HepG2 (cell line): ENCODE measurements at regions not wholly inside any gene's neighbourhood (a gene's known extent, or its start where the extent isn't known, plus 50 kb on each side); places are given as distances from the start of the nearest gene placed in this dataset.

Source experiments
- ATAC-seq: fragments of 200-7000 bp; cut with Tn5 transposase; 3 replicates; pipeline ENCODE4 v1.9.1; 2020; ENCODE audit warnings: mild to moderate bottlenecking, moderate library complexity
- BruUV-seq: library from RNA; stranded (reverse); fragments of 400-500 nt; replicated peaks from 2 replicates; lab custom pipeline; 2021; lab: Mats Ljungman, UMichigan
- CTCF ChIA-PET: fragments of 300-600 bp; formaldehyde crosslinking; extraction: SDS; loops from one replicate; lab custom pipeline; 2021; ENCODE audit warnings: low total read pairs, inconsistent platforms, low intra/inter-chr PET ratio; lab: Yijun Ruan, JAX
- POLR2A ChIA-PET: fragments of 350-600 bp; sonication (Branson Sonifier 250); formaldehyde crosslinking; loops from one replicate; lab custom pipeline; 2020; ENCODE audit warnings: antibody characterized with exemption, inconsistent platforms; lab: Yijun Ruan, JAX
- DNase-seq: peaks from one replicate; pipeline ENCODE4 v3.0.0-alpha.2; 2015; ENCODE audit warnings: low spot score
- FAIRE-seq: peaks from 3 replicates; lab custom pipeline; 2011; peaks lifted over from hg19 to GRCh38; lab: Jason Lieb, UNC
- H2AFZ ChIP-seq: one replicate; pipeline ENCODE4 v1.6.1; 2011; ENCODE audit warnings: low read length, inconsistent platforms
- H3K27ac ChIP-seq: fragments of 300-600 bp; 3 replicates; pipeline ENCODE4 v1.8.0; 2011; ENCODE audit warnings: mixed run types, mild to moderate bottlenecking, mixed read lengths, low read length, inconsistent platforms; ENCODE audit not compliant: insufficient read depth; ENCODE audit errors: extremely low read length
- H3K27me3 ChIP-seq, 2 experiments: fragments of 200-600 bp in 1 of 2; 2 replicates in 1 of 2; 3 replicates in 1 of 2; pipeline versions ENCODE4 v1.6.0 to v1.8.0; 2011; ENCODE audit warnings: low read length in 2 of 2, mild to moderate bottlenecking in 2 of 2, moderate library complexity in 2 of 2, inconsistent platforms in 1 of 2; ENCODE audit not compliant: insufficient read depth in 2 of 2, control insufficient read depth in 1 of 2
- H3K36me3 ChIP-seq, 2 experiments: fragments of 200-600 bp in 1 of 2; replicated peaks in 1 of 2; 2 replicates in 1 of 2; 3 replicates in 1 of 2; pipeline versions ENCODE4 v1.5.1 to v1.8.0; 2011; ENCODE audit warnings: low read length in 2 of 2, inconsistent platforms in 1 of 2; ENCODE audit not compliant: insufficient read depth in 2 of 2, control insufficient read depth in 1 of 2
- H3K4me1 ChIP-seq: 2 replicates; pipeline ENCODE4 v1.5.1; 2012; ENCODE audit warnings: low read length, inconsistent platforms; ENCODE audit not compliant: insufficient read depth
- H3K4me2 ChIP-seq: 2 replicates; pipeline ENCODE4 v1.6.0; 2011; ENCODE audit warnings: low read depth, low read length, inconsistent platforms
- H3K4me3 ChIP-seq, 3 experiments: fragments of 200-600 bp in 1 of 3; sonication (generic), shearing (Covaris generic) in 1 of 3; replicated peaks in 1 of 3; 2 replicates each; pipeline ENCODE4 v1.5.1; 2011 to 2016; ENCODE audit warnings: low read length in 3 of 3, inconsistent platforms in 2 of 3, low read depth in 2 of 3, mild to moderate bottlenecking in 2 of 3, control low read depth in 1 of 3, mixed read lengths in 1 of 3; ENCODE audit not compliant: insufficient read depth in 1 of 3
- H3K79me2 ChIP-seq: one replicate; pipeline ENCODE4 v1.6.1; 2011; ENCODE audit warnings: low read length, inconsistent platforms; ENCODE audit not compliant: insufficient read depth
- H3K9ac ChIP-seq: 2 replicates; pipeline ENCODE4 v1.6.0; 2011; ENCODE audit warnings: mild to moderate bottlenecking, low read depth, low read length, inconsistent platforms; ENCODE audit not compliant: insufficient read depth
- H3K9me3 ChIP-seq: 2 replicates; pipeline ENCODE4 v1.5.1; 2012; ENCODE audit warnings: mild to moderate bottlenecking, low read length
- H4K20me1 ChIP-seq: 2 replicates; pipeline ENCODE4 v1.6.0; 2011; ENCODE audit warnings: inconsistent platforms, mild to moderate bottlenecking, low read length, moderate library complexity; ENCODE audit not compliant: insufficient read depth
- BCLAF1 ChIP-seq: fragments of 450-650 bp; IDR thresholded peaks from 2 replicates; pipeline ENCODE4 v1.6.1; 2017; ENCODE audit warnings: mild to moderate bottlenecking
- CCDC6 ChIP-seq: sonication (generic); formaldehyde crosslinking; IDR thresholded peaks from 2 replicates; pipeline ENCODE4 v1.8.1; 2022; ENCODE audit warnings: mild to moderate bottlenecking, missing genetic modification reagents, moderate library complexity
- CEBPZ ChIP-seq: IDR thresholded peaks from 2 replicates; pipeline ENCODE4 v1.6.1; 2012; ENCODE audit warnings: low read length, improper control_type of control experiment
- ELK4 ChIP-seq: sonication (generic); formaldehyde crosslinking; IDR thresholded peaks from 2 replicates; pipeline ENCODE4 v1.9.0; 2021; ENCODE audit warnings: missing genetic modification reagents, borderline replicate concordance
- FIP1L1 ChIP-seq: fragments of 200-400 bp; formaldehyde crosslinking; IDR thresholded peaks from 2 replicates; pipeline ENCODE4 v1.6.1; 2018; ENCODE audit warnings: low read depth, mild to moderate bottlenecking, low read length, moderate library complexity, borderline replicate concordance; ENCODE audit not compliant: insufficient read depth
- ISL2 ChIP-seq: sonication (generic); formaldehyde crosslinking; IDR thresholded peaks from 2 replicates; pipeline ENCODE4 v1.5.0; 2020; ENCODE audit warnings: missing genetic modification reagents
- SNAPC5 ChIP-seq: sonication (generic); formaldehyde crosslinking; IDR thresholded peaks from 2 replicates; pipeline ENCODE4 v1.8.1; 2023; ENCODE audit warnings: mild to moderate bottlenecking, missing genetic modification reagents, borderline replicate concordance
- ZNF331 ChIP-seq: sonication (generic); formaldehyde crosslinking; IDR thresholded peaks from 2 replicates; pipeline ENCODE4 v1.4.0; 2020; ENCODE audit warnings: missing genetic modification reagents
- ZNF33A ChIP-seq: sonication (generic); formaldehyde crosslinking; IDR thresholded peaks from 2 replicates; pipeline ENCODE4 v1.5.1; 2020; ENCODE audit warnings: missing genetic modification reagents, mild to moderate bottlenecking, moderate library complexity, borderline replicate concordance
- ZNF34 ChIP-seq: sonication (generic); formaldehyde crosslinking; IDR thresholded peaks from 2 replicates; pipeline ENCODE4 v1.4.0; 2020; ENCODE audit warnings: mild to moderate bottlenecking, missing genetic modification reagents, borderline replicate concordance
- WGBS: methylation state at CpG from one replicate; pipeline ENCODE4 v1.1.6; 2017; ENCODE audit warnings: low lambda C conversion rate; 5-methylcytosine and 5-hydroxymethylcytosine counted together
- in situ Hi-C: cut with HindIII; loops from 2 replicates; pipeline ENCODE4 v1.10.0; 2017; ENCODE audit warnings: low pct_unique_long_range_greater_than_20kb; ENCODE audit not compliant: extremely low pct_ligation_motif_present
- intact Hi-C: fragments of 100-400 bp; cut with micrococcal nuclease; formaldehyde crosslinking; loops from one replicate; pipeline ENCODE4 v1.10.0; 2022; ENCODE audit not compliant: unreplicated experiment

- BruUV-seq: no TSS peak
- ChIA-PET POLR2A (no interaction called here), CTCF (no interaction called here)
- FAIRE-seq: no peak
- H3K27me3 ChIP-seq: no peaks in the 10 kb centered on the region
- in situ Hi-C loops: no loop called here
- intact Hi-C loops: no loop called here
- no peak overlapping the region for H3K4me2 ChIP-seq
- ATAC-seq: no peak
- no peaks in the 10 kb centered on the region for H3K36me3 ChIP-seq
- no peak overlapping the region for H3K27ac ChIP-seq
- no peaks in the 10 kb centered on the region for H4K20me1 ChIP-seq
- no peak overlapping the region for H2AFZ ChIP-seq
- 0% methylated on average over 2 of the region's 2 CpGs for WGBS
- TF ChIP-seq ZNF33A (CRISPR knock-in tag) (no peak), ZNF34 (CRISPR knock-in tag) (no peak), ZNF331 (CRISPR knock-in tag) (no peak), SNAPC5 (CRISPR knock-in tag) (no peak), CCDC6 (no peak)
- no peaks in the 10 kb centered on the region for H3K9me3 ChIP-seq
- H3K79me2 ChIP-seq: no peaks in the 10 kb centered on the region
- H3K4me1 ChIP-seq: no peaks in the 10 kb centered on the region
- no peak overlapping the region for H3K4me3 ChIP-seq
- DNase-seq: no peak
- no peak overlapping the region for H3K9ac ChIP-seq
These were observed 90.5 kb upstream of the DDIT4L start for GRCh38 chr4:100280807-100281206.

GRCh38 chr4:100278567-100278966 lies 88.3 kb upstream of the DDIT4L start:
- POLR2A ChIA-PET: no interaction called here
- no peak for ATAC-seq
- H2AFZ ChIP-seq: no peak overlapping the region
- TF ChIP-seq CEBPZ (no peak), BCLAF1 (no peak), ISL2 (no peak), FIP1L1 (no peak), ELK4 (CRISPR knock-in tag) (no peak)

More at GRCh38 chr4:100278567-100278966, 88.3 kb upstream of the DDIT4L start:
- H3K4me1 ChIP-seq: no peaks in the 10 kb centered on the region
- H3K9me3 ChIP-seq: no peaks in the 10 kb centered on the region
- BruUV-seq: no TSS peak
- FAIRE-seq (no peak), DNase-seq (no peak)
- H3K27ac ChIP-seq: no peak overlapping the region
- in situ Hi-C loops (no loop called here), intact Hi-C loops (no loop called here)
- no peaks in the 10 kb centered on the region for H3K79me2 ChIP-seq
- H3K9ac ChIP-seq: no peak overlapping the region
- H3K4me3 ChIP-seq: no peak overlapping the region
- no peaks in the 10 kb centered on the region for H3K27me3 ChIP-seq
- H3K4me2 ChIP-seq: no peak overlapping the region
- H3K36me3 ChIP-seq: no peaks in the 10 kb centered on the region
- CTCF ChIA-PET: no interaction called here
- H4K20me1 ChIP-seq: no peaks in the 10 kb centered on the region
- WGBS: 1% methylated on average over 3 of the region's 3 CpGs
